GM06990 (cell line): ENCODE measurements at regions not wholly inside any gene's neighbourhood (a gene's known extent, or its start where the extent isn't known, plus 50 kb on each side); places are given as distances from the start of the nearest gene placed in this dataset.

ENCODE experiments used
- DNase-seq: peaks from one replicate; pipeline ENCODE4 v3.0.0-alpha.2; 2011; ENCODE audit not compliant: insufficient read length; ENCODE audit errors: extremely low read depth
- H3K27me3 ChIP-seq: replicated peaks from 2 replicates; pipeline ENCODE4 v1.6.0; 2011; ENCODE audit warnings: low read length; ENCODE audit not compliant: control insufficient read depth, insufficient read depth
- H3K36me3 ChIP-seq: 2 replicates; pipeline ENCODE4 v1.5.1; 2011; ENCODE audit warnings: low read length; ENCODE audit not compliant: control insufficient read depth, insufficient read depth
- H3K4me3 ChIP-seq: replicated peaks from 2 replicates; pipeline ENCODE4 v1.5.1; 2011; ENCODE audit warnings: low read depth, mild to moderate bottlenecking, control low read depth, low read length
- CTCF ChIP-seq: IDR thresholded peaks from 2 replicates; pipeline ENCODE4 v1.5.1; 2011; ENCODE audit warnings: low read length, control low read depth, mild to moderate bottlenecking, inconsistent platforms; ENCODE audit not compliant: insufficient read depth, poor library complexity, severe bottlenecking

GRCh38 chr10:113458944-113459343 lies 93.9 kb upstream of the HABP2 start:
- no peak for DNase-seq

GRCh38 chr10:113459626-113460280 lies 93.1 kb upstream of the HABP2 start:
- Histone ChIP-seq H3K4me3 (no peak overlapping the region), H3K36me3 (no peaks in the 10 kb centered on the region), H3K27me3 (no peaks in the 10 kb centered on the region)
- DNase-seq, result no peak
- TF ChIP-seq CTCF, result no peak

More at GRCh38 chr10:113458944-113459343, 93.9 kb upstream of the HABP2 start:
- no peaks in the 10 kb centered on the region for H3K36me3 ChIP-seq
- no peak overlapping the region for H3K4me3 ChIP-seq
- H3K27me3 ChIP-seq, result peaks cover 1% of the 10 kb centered on the region; the same call in 1 of the 2 replicates
- TF ChIP-seq CTCF, result no peak

- H3K27me3 ChIP-seq, result no peaks in the 10 kb centered on the region
- no peak overlapping the region for H3K4me3 ChIP-seq
- no peak for DNase-seq
- no peak for TF ChIP-seq CTCF
- H3K36me3 ChIP-seq, result no peaks in the 10 kb centered on the region
These were observed 89.8 kb upstream of the HABP2 start for GRCh38 chr10:113463083-113463482.

DNA sequence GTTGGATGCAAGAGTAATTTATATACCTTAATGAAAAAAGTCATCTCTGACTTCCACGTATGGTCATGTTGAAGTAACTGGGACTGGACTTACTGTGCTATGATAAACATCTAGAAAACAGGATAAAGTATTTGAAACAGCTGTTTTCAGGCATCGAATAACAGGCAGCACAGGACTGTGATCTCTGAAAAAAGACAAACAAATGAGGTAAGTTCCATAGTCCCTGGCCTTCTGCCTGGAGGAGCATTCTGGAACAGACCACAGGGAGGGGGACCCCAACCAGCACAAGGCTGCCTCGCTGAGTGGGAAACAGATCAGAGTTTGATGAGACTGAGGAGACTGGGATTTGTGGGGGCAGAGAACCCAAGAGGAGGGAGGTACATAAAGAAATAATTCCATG lies 89.1 kb upstream of the HABP2 start:
- Histone ChIP-seq H3K36me3 (no peaks in the 10 kb centered on the region), H3K27me3 (no peaks in the 10 kb centered on the region), H3K4me3 (no peak overlapping the region)
- DNase-seq, result no peak
- TF ChIP-seq CTCF, result no peak

DNA sequence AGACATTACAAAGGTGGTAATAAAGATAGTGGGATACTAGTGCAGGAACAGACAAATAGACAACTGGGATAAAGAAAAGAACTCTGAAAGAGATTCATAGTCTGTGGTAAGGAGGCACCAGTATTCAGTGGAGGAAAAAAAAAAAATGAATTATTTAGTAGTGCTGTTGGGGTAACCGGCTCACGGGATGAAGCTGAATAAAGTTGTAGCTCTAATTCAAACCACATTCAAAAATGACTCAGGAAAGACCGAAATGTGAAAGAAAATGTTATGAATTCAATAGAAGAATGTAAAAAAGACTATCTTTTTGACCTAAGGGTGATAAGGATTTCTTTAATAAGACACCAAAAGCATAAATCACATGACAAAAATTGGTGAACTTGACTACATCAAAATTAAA lies 83.1 kb upstream of the HABP2 start:
- H3K4me3 ChIP-seq, result no peak overlapping the region
- no peak for TF ChIP-seq CTCF

More for the DNA sequence above, 83.1 kb upstream of the HABP2 start:
- Histone ChIP-seq H3K36me3 (no peaks in the 10 kb centered on the region), H3K27me3 (no peaks in the 10 kb centered on the region)
- DNase-seq, result no peak
